ENCODE measurements at regions not wholly inside any gene's neighbourhood (a gene's known extent, or its start where the extent isn't known, plus 50 kb on each side); places are given as distances from the start of the nearest gene placed in this dataset.
"Not testable (repeated sequence)": the region's sequence is repeated elsewhere in the genome, so short reads cannot be mapped to it uniquely, and the experiment has no call there.

DNA sequence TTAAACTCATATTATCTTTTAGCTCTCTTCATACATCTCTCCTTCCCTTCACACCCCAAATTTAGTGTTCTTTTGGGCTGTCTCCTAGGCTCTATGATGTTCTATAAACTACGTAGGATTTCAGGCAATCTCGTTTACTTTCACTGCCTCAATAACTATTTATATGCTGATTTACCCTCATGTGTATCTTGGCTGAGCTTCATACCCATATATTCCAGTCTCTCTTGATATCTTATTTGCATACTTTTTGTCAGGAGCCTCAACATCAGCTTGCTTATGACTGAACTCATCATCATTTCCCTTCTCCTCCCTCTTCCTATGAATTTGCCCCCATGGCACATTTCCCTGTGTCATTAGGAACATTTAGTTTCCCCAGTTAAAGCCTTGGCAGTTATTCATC, 262.1 kb upstream of the FBXO33 start:
- DNase-seq: no peak
- Mint-ChIP-seq H3K36me3 (ENCODE audit: insufficient read depth in 2 of 2) (no peaks in the 10 kb centered on the region), H3K27me3 (ENCODE audit: low read depth) (no peaks in the 10 kb centered on the region), H3K4me1 (ENCODE audit: low read depth) (peaks cover 4% of the 10 kb centered on the region), H3K4me3 (no peak overlapping the region), H3K9me3 (peaks cover 7 to 8% of the 10 kb centered on the region in 2 donors), H3K27ac (no peak overlapping the region)
- ATAC-seq (replicated peaks in 1 of 2): no peak

GRCh38 chr14:39683691-39684260, 251.5 kb upstream of the FBXO33 start:
- no peak for ATAC-seq (replicated peaks in 1 of 2)
- H3K27ac Mint-ChIP-seq: no peak overlapping the region
- no peak overlapping the region for H3K4me3 Mint-ChIP-seq
- peaks cover 0 to 3% of the 10 kb centered on the region in 2 donors for H3K9me3 Mint-ChIP-seq
- peaks cover 19% of the 10 kb centered on the region for H3K4me1 Mint-ChIP-seq (ENCODE audit: low read depth)
- no peak for DNase-seq
- H3K27me3 Mint-ChIP-seq (ENCODE audit: low read depth): no peaks in the 10 kb centered on the region
- no peaks in the 10 kb centered on the region for H3K36me3 Mint-ChIP-seq (ENCODE audit: insufficient read depth in 2 of 2)

GRCh38 chr14:39682582-39682981, 250.3 kb upstream of the FBXO33 start:
- Mint-ChIP-seq H3K27me3 (ENCODE audit: low read depth) (no peaks in the 10 kb centered on the region), H3K36me3 (ENCODE audit: insufficient read depth in 2 of 2) (no peaks in the 10 kb centered on the region), H3K4me1 (ENCODE audit: low read depth) (peaks cover 19% of the 10 kb centered on the region), H3K27ac (peak overlapping the region; percentile 32), H3K9me3 (peaks cover 0 to 3% of the 10 kb centered on the region in 2 donors), H3K4me3 (peak overlapping the region in 1 of 2 donors; percentile 6)
- ATAC-seq (replicated peaks in 1 of 2) (no peak), DNase-seq (no peak)

- peak overlapping the region in 1 of 2 donors; percentile 6 for H3K4me3 Mint-ChIP-seq
- H3K4me1 Mint-ChIP-seq (ENCODE audit: low read depth): peaks cover 19% of the 10 kb centered on the region
- H3K27ac Mint-ChIP-seq: no peak overlapping the region
- H3K27me3 Mint-ChIP-seq (ENCODE audit: low read depth): no peaks in the 10 kb centered on the region
- DNase-seq (no peak), ATAC-seq (replicated peaks in 1 of 2) (no peak)
- H3K9me3 Mint-ChIP-seq: peaks cover 0 to 3% of the 10 kb centered on the region in 2 donors
- H3K36me3 Mint-ChIP-seq (ENCODE audit: insufficient read depth in 2 of 2): no peaks in the 10 kb centered on the region
Measured at GRCh38 chr14:39681782-39682399, 249.7 kb upstream of the FBXO33 start.

GRCh38 chr14:39680777-39681176, 248.5 kb upstream of the FBXO33 start:
- H3K27ac Mint-ChIP-seq: no peak overlapping the region
- H3K4me3 Mint-ChIP-seq: no peak overlapping the region
- no peaks in the 10 kb centered on the region for H3K27me3 Mint-ChIP-seq (ENCODE audit: low read depth)
- ATAC-seq (replicated peaks in 1 of 2) (no peak), DNase-seq (no peak)
- H3K9me3 Mint-ChIP-seq: peaks cover 0 to 3% of the 10 kb centered on the region in 2 donors
- H3K4me1 Mint-ChIP-seq (ENCODE audit: low read depth): peaks cover 19% of the 10 kb centered on the region
- no peaks in the 10 kb centered on the region for H3K36me3 Mint-ChIP-seq (ENCODE audit: insufficient read depth in 2 of 2)

GRCh38 chr14:39673734-39674133, 241.5 kb upstream of the FBXO33 start:
- Mint-ChIP-seq H3K4me3 (no peak overlapping the region), H3K4me1 (ENCODE audit: low read depth) (no peaks in the 10 kb centered on the region), H3K9me3 (peaks cover 0 to 4% of the 10 kb centered on the region in 2 donors), H3K36me3 (ENCODE audit: insufficient read depth in 2 of 2) (no peaks in the 10 kb centered on the region), H3K27ac (no peak overlapping the region), H3K27me3 (ENCODE audit: low read depth) (no peaks in the 10 kb centered on the region)
- DNase-seq (no peak), ATAC-seq (replicated peaks in 1 of 2) (no peak)

DNA sequence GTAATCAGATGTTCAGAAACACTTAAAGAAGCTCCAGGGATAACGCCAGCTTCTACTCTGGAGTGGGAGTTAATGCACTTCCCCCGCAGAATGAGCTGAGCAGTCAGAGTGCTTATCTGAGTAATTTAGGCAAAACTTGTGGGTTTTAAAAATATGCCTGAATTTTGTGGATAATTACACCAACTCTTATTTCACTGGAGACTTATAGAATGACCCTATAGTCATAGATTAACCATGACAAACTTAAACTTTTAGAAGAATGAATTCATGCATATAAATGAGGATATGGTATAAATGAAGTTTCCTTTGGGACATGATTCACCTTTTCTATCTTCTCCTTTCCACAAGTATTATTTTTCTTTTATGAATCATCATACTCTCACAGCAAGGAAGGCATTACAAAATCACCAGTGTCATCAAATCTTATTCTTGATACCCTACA, 241.1 kb upstream of the FBXO33 start:
- Mint-ChIP-seq H3K27me3 (ENCODE audit: low read depth) (no peaks in the 10 kb centered on the region), H3K9me3 (peaks cover 0 to 4% of the 10 kb centered on the region in 2 donors), H3K4me1 (ENCODE audit: low read depth) (no peaks in the 10 kb centered on the region), H3K36me3 (ENCODE audit: insufficient read depth in 2 of 2) (no peaks in the 10 kb centered on the region), H3K4me3 (no peak overlapping the region), H3K27ac (no peak overlapping the region)
- DNase-seq (no peak), ATAC-seq (replicated peaks in 1 of 2) (no peak)

DNA sequence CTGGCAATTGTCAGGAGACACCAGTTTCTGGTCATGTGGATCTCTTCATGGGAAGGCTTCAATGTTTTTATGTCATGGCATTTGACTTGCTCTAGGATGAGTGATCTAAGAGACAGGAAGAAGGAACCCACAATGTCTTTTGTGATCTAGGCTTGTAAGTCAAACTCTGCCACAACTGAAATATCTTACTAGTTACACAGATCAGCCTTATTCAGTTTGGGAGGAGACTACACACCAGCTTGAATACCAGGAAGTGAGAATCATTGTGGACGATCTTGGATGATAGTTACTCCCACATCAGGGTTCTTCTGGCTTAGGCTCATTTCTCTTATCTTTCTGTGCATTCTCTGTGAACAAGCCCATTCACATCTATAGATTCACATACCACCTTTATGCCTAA, 236.2 kb upstream of the FBXO33 start:
- Mint-ChIP-seq H3K4me1 (ENCODE audit: low read depth) (no peaks in the 10 kb centered on the region), H3K36me3 (ENCODE audit: insufficient read depth in 2 of 2) (no peaks in the 10 kb centered on the region), H3K9me3 (peaks cover 0 to 7% of the 10 kb centered on the region in 2 donors), H3K27me3 (ENCODE audit: low read depth) (no peaks in the 10 kb centered on the region), H3K27ac (no peak overlapping the region), H3K4me3 (no peak overlapping the region)
- peak in 1 of 2 donors; percentile 17 for ATAC-seq (replicated peaks in 1 of 2)
- DNase-seq: no peak

- Mint-ChIP-seq H3K4me1 (ENCODE audit: low read depth) (no peaks in the 10 kb centered on the region), H3K4me3 (no peak overlapping the region), H3K27ac (no peak overlapping the region), H3K9me3 (peaks cover 0 to 9% of the 10 kb centered on the region in 2 donors), H3K27me3 (ENCODE audit: low read depth) (no peaks in the 10 kb centered on the region), H3K36me3 (ENCODE audit: insufficient read depth in 2 of 2) (no peaks in the 10 kb centered on the region)
- no peak for ATAC-seq (replicated peaks in 1 of 2)
- no peak for DNase-seq
Measured at GRCh38 chr14:39666386-39666785, 234.2 kb upstream of the FBXO33 start.

- Mint-ChIP-seq H3K9me3 (peaks cover 0 to 7% of the 10 kb centered on the region in 2 donors), H3K4me1 (ENCODE audit: low read depth) (no peaks in the 10 kb centered on the region), H3K27ac (no peak overlapping the region)
Measured at GRCh38 chr14:39665075-39665475, 232.8 kb upstream of the FBXO33 start.

GRCh38 chr14:39664646-39665045, 232.4 kb upstream of the FBXO33 start:
- Mint-ChIP-seq H3K36me3 (ENCODE audit: insufficient read depth in 2 of 2) (no peaks in the 10 kb centered on the region), H3K27ac (no peak overlapping the region), H3K4me3 (no peak overlapping the region), H3K4me1 (ENCODE audit: low read depth) (no peaks in the 10 kb centered on the region), H3K9me3 (peaks cover 0 to 7% of the 10 kb centered on the region in 2 donors), H3K27me3 (ENCODE audit: low read depth) (no peaks in the 10 kb centered on the region)
- ATAC-seq (replicated peaks in 1 of 2): no peak
- no peak for DNase-seq

More at GRCh38 chr14:39665075-39665475, 232.8 kb upstream of the FBXO33 start:
- ATAC-seq (replicated peaks in 1 of 2) (peak; percentile 41 to 49), DNase-seq (no peak)
- Mint-ChIP-seq H3K27me3 (ENCODE audit: low read depth) (no peaks in the 10 kb centered on the region), H3K36me3 (ENCODE audit: insufficient read depth in 2 of 2) (no peaks in the 10 kb centered on the region), H3K4me3 (no peak overlapping the region)

DNA sequence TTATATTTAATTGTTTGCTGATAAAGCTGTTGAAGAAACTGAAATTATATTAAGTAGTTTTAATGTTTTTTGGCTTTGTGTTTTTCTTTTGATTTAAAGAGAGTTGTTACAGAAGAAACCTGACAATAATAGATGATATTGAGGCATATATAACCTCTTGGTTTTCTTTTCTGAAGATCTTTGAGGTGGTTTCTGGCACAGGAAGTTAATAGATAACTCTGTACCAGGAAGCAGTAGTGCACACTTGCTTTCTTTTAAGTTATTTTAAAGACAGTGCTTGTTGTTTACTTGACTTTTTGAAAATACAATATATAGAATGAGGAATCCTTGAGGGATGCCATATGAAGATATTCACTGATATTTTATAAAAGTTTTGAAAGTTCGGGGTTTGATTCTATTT, 209.0 kb upstream of the FBXO33 start:
- DNase-seq (no peak), ATAC-seq (replicated peaks in 1 of 2) (no peak)
- peaks cover 15 to 19% of the 10 kb centered on the region in 2 donors for H3K9me3 Mint-ChIP-seq
- no peaks in the 10 kb centered on the region for H3K27me3 Mint-ChIP-seq (ENCODE audit: low read depth)
- peak overlapping the region; percentile 86 for H3K27ac Mint-ChIP-seq
- no peaks in the 10 kb centered on the region for H3K4me1 Mint-ChIP-seq (ENCODE audit: low read depth)
- H3K36me3 Mint-ChIP-seq (ENCODE audit: insufficient read depth in 2 of 2): peaks cover 7 to 8% of the 10 kb centered on the region in 2 donors
- H3K4me3 Mint-ChIP-seq: peak overlapping the region in 1 of 2 donors; percentile 55

DNA sequence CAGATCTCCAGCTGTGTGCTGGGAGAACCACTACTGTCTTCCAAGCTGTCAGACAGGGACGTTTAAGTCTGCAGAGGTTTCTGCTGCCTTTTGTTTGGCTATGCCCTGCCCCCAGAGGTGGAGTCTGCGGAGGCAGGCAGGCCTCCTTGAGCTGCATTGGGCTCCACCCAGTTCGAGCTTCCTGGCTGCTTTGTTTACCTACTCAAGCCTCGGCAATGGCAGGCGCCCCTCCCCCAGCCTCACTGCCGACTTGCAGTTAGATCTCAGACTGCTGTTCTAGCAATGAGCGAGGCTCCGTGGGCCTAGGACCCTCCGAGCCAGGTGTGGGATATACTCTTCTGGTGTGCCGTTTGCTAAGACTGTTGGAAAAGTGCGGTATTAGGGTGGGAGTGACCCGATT, 206.8 kb upstream of the FBXO33 start:
- not testable (repeated sequence) for ATAC-seq (replicated peaks in 1 of 2)
- peaks cover 13 to 15% of the 10 kb centered on the region in 2 donors for H3K9me3 Mint-ChIP-seq

GRCh38 chr14:39628087-39628486, 195.9 kb upstream of the FBXO33 start:
- H3K36me3 Mint-ChIP-seq (ENCODE audit: insufficient read depth in 2 of 2): peaks cover 1 to 4% of the 10 kb centered on the region in 2 donors
- no peaks in the 10 kb centered on the region for H3K4me1 Mint-ChIP-seq (ENCODE audit: low read depth)
- DNase-seq (no peak), ATAC-seq (replicated peaks in 1 of 2) (no peak)
- no peak overlapping the region for H3K27ac Mint-ChIP-seq
- H3K27me3 Mint-ChIP-seq (ENCODE audit: low read depth): no peaks in the 10 kb centered on the region
- H3K9me3 Mint-ChIP-seq: peaks cover 8 to 9% of the 10 kb centered on the region in 2 donors
- no peak overlapping the region for H3K4me3 Mint-ChIP-seq

More for the DNA sequence above, 206.8 kb upstream of the FBXO33 start:
- H3K27ac Mint-ChIP-seq; H3K27me3 Mint-ChIP-seq (ENCODE audit: low read depth); H3K4me3 Mint-ChIP-seq; H3K4me1 Mint-ChIP-seq (ENCODE audit: low read depth); DNase-seq; H3K36me3 Mint-ChIP-seq (ENCODE audit: insufficient read depth in 2 of 2): not testable (repeated sequence)
